GM12892 (cell line): ENCODE measurements at regions not wholly inside any gene's neighbourhood (a gene's known extent, or its start where the extent isn't known, plus 50 kb on each side); places are given as distances from the start of the nearest gene placed in this dataset.

Experiments used
- POLR2A ChIP-seq: IDR thresholded peaks from 2 replicates; pipeline ENCODE4 v1.6.1; 2011; ENCODE audit warnings: low read depth, low read length, control low read depth
- POLR2AphosphoS5 ChIP-seq: IDR thresholded peaks from 2 replicates; pipeline ENCODE4 v1.6.1; 2011; ENCODE audit warnings: low read depth, low read length, control low read depth
- TAF1 ChIP-seq: IDR thresholded peaks from 2 replicates; pipeline ENCODE4 v1.6.1; 2011; ENCODE audit warnings: low read depth, mild to moderate bottlenecking, control low read depth, low read length, borderline replicate concordance

DNA sequence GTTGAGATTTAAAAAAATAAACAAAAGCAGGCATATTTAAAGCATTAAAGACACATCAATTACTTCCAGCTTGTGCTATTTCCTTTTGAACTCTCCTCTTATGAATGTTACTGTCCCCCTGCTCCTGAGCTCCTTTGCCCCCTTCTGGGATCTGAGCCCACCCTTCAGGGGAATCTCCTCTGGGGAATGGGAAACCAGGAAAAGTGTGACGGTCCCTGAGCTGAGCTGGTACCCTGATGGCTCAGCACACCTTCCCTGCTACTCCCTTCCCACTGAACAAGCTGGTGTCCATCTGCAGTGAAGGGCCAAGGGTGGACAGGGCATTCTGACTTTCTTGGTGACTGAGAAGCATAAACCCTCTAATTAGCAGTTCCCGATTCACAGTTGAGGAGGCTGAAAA is 356.3 kb downstream of the PTEN start:
- no peak for TF ChIP-seq POLR2A
- TF ChIP-seq TAF1, result no peak
- TF ChIP-seq POLR2AphosphoS5, result no peak
